ENCODE measurements at regions not wholly inside any gene's neighbourhood (a gene's known extent, or its start where the extent isn't known, plus 50 kb on each side); places are given as distances from the start of the nearest gene placed in this dataset.
"Not testable (repeated sequence)": the region's sequence is repeated elsewhere in the genome, so short reads cannot be mapped to it uniquely, and the experiment has no call there.

- DNase-seq = no peak
These were observed 116.1 kb upstream of the SLC7A14 start for GRCh38 chr3:170701696-170702678.

GRCh38 chr3:170700054-170700404 lies 114.2 kb upstream of the SLC7A14 start:
- no peak for DNase-seq

- no peak for DNase-seq
These were observed 113.5 kb upstream of the SLC7A14 start for GRCh38 chr3:170699158-170700053.

- no peak for DNase-seq
These were observed 112.0 kb upstream of the SLC7A14 start for GRCh38 chr3:170697908-170698307.

- DNase-seq = no peak
These were observed 111.3 kb upstream of the SLC7A14 start for GRCh38 chr3:170697131-170697530.

- no peak for DNase-seq
These were observed 109.7 kb upstream of the SLC7A14 start for GRCh38 chr3:170695486-170696064.

- peak; percentile 12 for DNase-seq
These were observed 106.8 kb upstream of the SLC7A14 start for GRCh38 chr3:170692720-170693119.

- DNase-seq = no peak
These were observed 104.7 kb upstream of the SLC7A14 start for GRCh38 chr3:170690661-170690981.

GRCh38 chr3:170689893-170690660 lies 104.2 kb upstream of the SLC7A14 start:
- peak; percentile 53 for DNase-seq

- DNase-seq = no peak
These were observed 103.5 kb upstream of the SLC7A14 start for GRCh38 chr3:170689296-170689829.

- DNase-seq = not testable (repeated sequence)
These were observed 102.3 kb upstream of the SLC7A14 start for GRCh38 chr3:170688222-170688621.

GRCh38 chr3:170680593-170680992 lies 94.7 kb upstream of the SLC7A14 start:
- no peak for DNase-seq

GRCh38 chr3:170679190-170679589 lies 93.3 kb upstream of the SLC7A14 start:
- DNase-seq = no peak

- no peak for DNase-seq
These were observed 84.6 kb upstream of the SLC7A14 start for GRCh38 chr3:170670504-170670903.

- not testable (repeated sequence) for DNase-seq
These were observed 77.1 kb upstream of the SLC7A14 start for GRCh38 chr3:170662986-170663385.

- no peak for DNase-seq
These were observed 74.3 kb upstream of the SLC7A14 start for GRCh38 chr3:170660139-170660538.

GRCh38 chr3:170657312-170657711 lies 71.4 kb upstream of the SLC7A14 start:
- no peak for DNase-seq

- DNase-seq = no peak
These were observed 70.4 kb upstream of the SLC7A14 start for GRCh38 chr3:170656284-170656683.

- no peak for DNase-seq
These were observed 67.9 kb upstream of the SLC7A14 start for GRCh38 chr3:170653801-170654200.

GRCh38 chr3:170651260-170651845 lies 65.5 kb upstream of the SLC7A14 start:
- DNase-seq = no peak

- DNase-seq = not testable (repeated sequence)
These were observed 64.7 kb upstream of the SLC7A14 start for GRCh38 chr3:170650557-170650956.

GRCh38 chr3:170644711-170645110 lies 58.8 kb upstream of the SLC7A14 start:
- no peak for DNase-seq
